ENCODE measurements at regions not wholly inside any gene's neighbourhood (a gene's known extent, or its start where the extent isn't known, plus 50 kb on each side); places are given as distances from the start of the nearest gene placed in this dataset.

DNA sequence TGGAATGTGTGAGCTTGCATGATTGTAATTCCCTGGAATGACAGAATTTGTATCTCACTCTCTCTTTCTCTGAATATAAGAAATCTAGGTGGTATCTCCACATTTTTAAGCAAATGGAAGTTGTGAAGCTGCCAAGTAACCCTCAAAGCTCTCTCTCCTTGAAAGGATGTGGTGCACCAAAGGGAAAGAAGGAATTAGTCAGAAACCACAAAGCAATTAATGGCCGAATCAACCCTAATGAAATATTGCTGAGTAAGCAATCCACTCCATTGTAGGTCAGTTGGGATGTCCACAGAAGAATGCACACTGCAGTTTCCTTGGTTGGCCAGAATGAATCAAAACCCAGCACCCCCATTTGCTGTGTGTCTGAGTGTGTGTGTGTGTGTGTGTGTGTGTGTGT lies 153.5 kb downstream of the KCNA5 start:
- no peak for ATAC-seq (ENCODE audit: insufficient number of reproducible peaks, low FRiP score, low read depth)
- DNase-seq (ENCODE audit: low spot score): no peak
- Histone ChIP-seq H3K9me3 (no peaks in the 10 kb centered on the region), H3K27me3 (replicated peaks; ENCODE audit: insufficient read depth) (no peaks in the 10 kb centered on the region), H3K4me3 (no peak overlapping the region), H3K36me3 (no peaks in the 10 kb centered on the region), H3K27ac (no peak overlapping the region), H3K4me1 (ENCODE audit: control insufficient read depth in 1 of 2, low read depth in 2 of 2) (no peaks in the 10 kb centered on the region)
- TF ChIP-seq, protein P1, sequence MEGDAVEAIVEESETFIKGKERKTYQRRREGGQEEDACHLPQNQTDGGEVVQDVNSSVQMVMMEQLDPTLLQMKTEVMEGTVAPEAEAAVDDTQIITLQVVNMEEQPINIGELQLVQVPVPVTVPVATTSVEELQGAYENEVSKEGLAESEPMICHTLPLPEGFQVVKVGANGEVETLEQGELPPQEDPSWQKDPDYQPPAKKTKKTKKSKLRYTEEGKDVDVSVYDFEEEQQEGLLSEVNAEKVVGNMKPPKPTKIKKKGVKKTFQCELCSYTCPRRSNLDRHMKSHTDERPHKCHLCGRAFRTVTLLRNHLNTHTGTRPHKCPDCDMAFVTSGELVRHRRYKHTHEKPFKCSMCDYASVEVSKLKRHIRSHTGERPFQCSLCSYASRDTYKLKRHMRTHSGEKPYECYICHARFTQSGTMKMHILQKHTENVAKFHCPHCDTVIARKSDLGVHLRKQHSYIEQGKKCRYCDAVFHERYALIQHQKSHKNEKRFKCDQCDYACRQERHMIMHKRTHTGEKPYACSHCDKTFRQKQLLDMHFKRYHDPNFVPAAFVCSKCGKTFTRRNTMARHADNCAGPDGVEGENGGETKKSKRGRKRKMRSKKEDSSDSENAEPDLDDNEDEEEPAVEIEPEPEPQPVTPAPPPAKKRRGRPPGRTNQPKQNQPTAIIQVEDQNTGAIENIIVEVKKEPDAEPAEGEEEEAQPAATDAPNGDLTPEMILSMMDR (IDR thresholded peaks at IDR 0.05): no peak

DNA sequence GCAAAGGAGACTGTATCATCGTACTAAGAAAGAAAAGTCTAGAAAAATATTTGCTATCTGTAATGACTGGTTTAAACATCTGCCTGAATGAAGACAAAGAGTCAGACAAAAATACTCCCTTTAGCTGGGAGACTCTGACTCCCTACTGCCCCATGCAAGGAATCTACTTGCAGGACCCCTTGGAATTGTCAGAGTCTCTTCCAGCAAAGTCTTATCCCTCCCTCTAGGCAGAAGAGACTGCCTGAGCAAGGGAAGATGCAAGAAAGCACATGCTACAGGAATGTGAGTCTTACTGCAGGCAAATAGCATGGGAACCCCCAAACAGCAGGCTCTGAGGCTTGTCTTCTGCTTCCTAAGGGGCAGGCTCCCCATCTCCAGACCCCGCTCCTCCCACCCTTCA lies 154.0 kb downstream of the KCNA5 start:
- Histone ChIP-seq H3K4me1 (ENCODE audit: control insufficient read depth in 1 of 2, low read depth in 2 of 2) (no peaks in the 10 kb centered on the region), H3K9me3 (no peaks in the 10 kb centered on the region), H3K27me3 (replicated peaks; ENCODE audit: insufficient read depth) (no peaks in the 10 kb centered on the region), H3K27ac (no peak overlapping the region), H3K36me3 (no peaks in the 10 kb centered on the region), H3K4me3 (no peak overlapping the region)
- ATAC-seq (ENCODE audit: insufficient number of reproducible peaks, low FRiP score, low read depth) (no peak), DNase-seq (ENCODE audit: low spot score) (no peak)
- TF ChIP-seq, protein P1 (IDR thresholded peaks at IDR 0.05): no peak

DNA sequence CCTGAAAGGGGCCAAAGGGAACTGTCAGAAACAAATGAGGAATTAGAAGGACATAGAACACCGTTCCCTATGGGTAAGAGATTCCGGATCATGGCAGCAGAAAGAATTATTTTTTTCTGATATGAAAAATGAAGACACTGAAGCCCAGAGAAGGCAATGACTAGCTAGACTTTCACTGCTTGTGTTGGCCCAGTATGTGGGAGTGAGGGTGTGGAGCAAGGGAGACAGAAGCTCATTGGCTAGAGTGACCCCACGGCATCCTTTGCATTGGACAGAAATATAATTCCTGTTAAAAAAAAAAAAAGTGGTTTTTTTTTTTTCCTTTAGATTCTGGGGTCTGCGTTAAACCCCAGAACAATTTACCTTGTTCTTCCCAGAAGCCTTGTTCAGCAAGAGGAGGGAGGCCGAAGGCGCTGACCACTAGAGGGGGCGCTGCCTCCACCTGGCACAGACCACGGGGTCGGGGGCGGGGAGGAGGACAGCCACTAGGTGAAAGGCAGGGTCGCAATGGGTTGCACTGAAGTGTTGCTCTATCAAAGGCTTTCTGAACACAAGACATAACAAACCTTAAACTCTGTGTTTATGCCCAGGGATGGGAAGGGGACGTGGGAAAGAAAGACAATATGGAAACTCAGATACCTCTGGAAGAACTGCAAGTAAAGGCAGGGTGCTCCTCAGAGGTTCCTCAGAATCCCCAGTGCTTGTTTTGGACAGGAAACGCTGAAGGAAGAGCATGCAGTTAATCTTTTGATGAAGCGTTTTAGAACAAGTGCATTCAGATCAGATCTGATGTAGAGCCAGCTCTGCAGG lies 156.8 kb downstream of the KCNA5 start:
- H3K27me3 ChIP-seq (replicated peaks; ENCODE audit: insufficient read depth): no peaks in the 10 kb centered on the region
- H3K27ac ChIP-seq: no peak overlapping the region
- H3K4me1 ChIP-seq (ENCODE audit: control insufficient read depth in 1 of 2, low read depth in 2 of 2): no peaks in the 10 kb centered on the region
- no peaks in the 10 kb centered on the region for H3K36me3 ChIP-seq
- TF ChIP-seq, protein P1 (IDR thresholded peaks at IDR 0.05): no peak
- no peak for DNase-seq (ENCODE audit: low spot score)
- H3K9me3 ChIP-seq: no peaks in the 10 kb centered on the region
- no peak overlapping the region for H3K4me3 ChIP-seq
- no peak for ATAC-seq (ENCODE audit: insufficient number of reproducible peaks, low FRiP score, low read depth)

DNA sequence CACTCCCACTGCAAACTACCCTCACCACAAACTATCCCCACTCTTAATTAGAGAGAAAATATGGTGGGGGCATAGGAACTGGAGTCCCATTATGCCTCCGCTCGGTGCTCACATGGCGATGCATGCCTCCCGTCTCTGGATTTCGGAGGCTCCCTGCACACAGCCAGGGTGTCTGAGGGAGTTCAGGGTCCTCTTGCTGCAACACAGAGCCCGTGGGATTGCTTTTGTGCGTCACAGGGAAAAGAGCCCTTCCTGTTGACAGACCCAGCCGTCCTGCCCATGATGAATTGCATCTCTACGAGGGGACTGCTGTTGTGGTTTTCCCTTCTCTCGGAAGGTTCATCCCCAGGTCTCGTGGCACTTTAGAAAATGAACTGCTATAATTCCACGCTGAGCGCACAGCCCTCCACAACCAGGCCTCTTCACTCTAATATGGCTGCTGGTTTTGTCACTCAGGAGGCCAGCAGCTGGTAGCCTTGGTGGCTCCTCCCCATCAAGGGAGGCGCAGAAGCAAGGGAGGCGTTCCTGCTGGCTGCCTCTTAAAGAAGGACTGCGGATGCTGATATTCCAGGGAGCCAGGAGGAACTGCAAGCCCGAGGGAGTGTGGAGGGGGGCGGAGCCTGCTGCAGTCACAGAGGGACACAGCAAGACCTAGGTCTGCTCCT lies 158.0 kb downstream of the KCNA5 start:
- Histone ChIP-seq H3K27me3 (replicated peaks; ENCODE audit: insufficient read depth) (no peaks in the 10 kb centered on the region), H3K4me1 (ENCODE audit: control insufficient read depth in 1 of 2, low read depth in 2 of 2) (no peaks in the 10 kb centered on the region), H3K27ac (no peak overlapping the region), H3K9me3 (no peaks in the 10 kb centered on the region), H3K4me3 (no peak overlapping the region), H3K36me3 (no peaks in the 10 kb centered on the region)
- TF ChIP-seq, protein P1 (IDR thresholded peaks at IDR 0.05): no peak
- no peak for ATAC-seq (ENCODE audit: insufficient number of reproducible peaks, low FRiP score, low read depth)
- no peak for DNase-seq (ENCODE audit: low spot score)

DNA sequence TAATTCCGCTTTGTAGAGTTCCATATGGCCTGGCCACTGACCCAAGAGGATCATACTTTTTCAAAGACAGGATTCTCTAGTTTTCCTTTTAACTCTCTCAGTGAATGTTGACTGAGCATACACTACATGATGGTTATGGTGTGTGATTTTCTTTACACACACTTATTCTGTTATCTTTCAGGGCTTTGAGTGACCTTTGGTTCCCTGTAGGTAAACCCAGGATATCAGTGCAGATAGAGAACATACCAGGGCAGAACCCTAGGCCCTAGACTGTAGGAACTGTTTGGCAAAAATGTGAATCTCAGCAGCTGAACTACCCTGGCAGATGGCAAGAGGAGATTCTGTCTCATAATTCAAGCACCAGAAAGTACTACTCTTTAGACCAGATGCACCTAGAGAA lies 159.6 kb downstream of the KCNA5 start:
- Histone ChIP-seq H3K4me1 (ENCODE audit: control insufficient read depth in 1 of 2, low read depth in 2 of 2) (no peaks in the 10 kb centered on the region), H3K36me3 (no peaks in the 10 kb centered on the region), H3K4me3 (no peak overlapping the region), H3K27ac (no peak overlapping the region), H3K9me3 (no peaks in the 10 kb centered on the region), H3K27me3 (replicated peaks; ENCODE audit: insufficient read depth) (no peaks in the 10 kb centered on the region)
- TF ChIP-seq, protein P1 (IDR thresholded peaks at IDR 0.05): no peak
- ATAC-seq (ENCODE audit: insufficient number of reproducible peaks, low FRiP score, low read depth) (no peak), DNase-seq (ENCODE audit: low spot score) (no peak)

Measured in thoracic aorta (tissue), 2 donors.